ENCODE measurements at regions not wholly inside any gene's neighbourhood (a gene's known extent, or its start where the extent isn't known, plus 50 kb on each side); places are given as distances from the start of the nearest gene placed in this dataset.
"Not testable (repeated sequence)": the region's sequence is repeated elsewhere in the genome, so short reads cannot be mapped to it uniquely, and the experiment has no call there.

DNA sequence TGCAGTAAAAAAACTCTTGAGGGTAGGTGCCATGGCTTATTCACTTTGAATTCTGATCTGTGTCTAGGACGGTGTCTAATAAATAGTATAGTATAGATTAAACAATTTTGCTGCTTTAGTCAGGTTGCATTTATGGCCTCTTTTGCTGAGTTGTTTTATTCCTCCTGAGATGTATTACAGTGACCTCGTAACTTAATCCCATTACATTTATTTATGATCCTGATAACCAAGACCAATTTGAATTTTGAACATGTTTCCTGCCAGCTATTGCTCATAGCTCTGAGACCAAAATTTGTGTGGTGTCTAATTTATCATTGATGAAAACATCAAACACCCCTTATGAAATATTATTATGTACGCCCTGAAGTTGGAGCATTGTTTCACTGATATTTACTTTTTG lies 381.9 kb upstream of the SEMA3C start:
- H3K27ac ChIP-seq (ENCODE audit: low read depth), result no peak overlapping the region
- H3K36me3 ChIP-seq (ENCODE audit: insufficient read depth), result no peaks in the 10 kb centered on the region
- 63% methylated on average over 3 of the region's 3 CpGs for WGBS

DNA sequence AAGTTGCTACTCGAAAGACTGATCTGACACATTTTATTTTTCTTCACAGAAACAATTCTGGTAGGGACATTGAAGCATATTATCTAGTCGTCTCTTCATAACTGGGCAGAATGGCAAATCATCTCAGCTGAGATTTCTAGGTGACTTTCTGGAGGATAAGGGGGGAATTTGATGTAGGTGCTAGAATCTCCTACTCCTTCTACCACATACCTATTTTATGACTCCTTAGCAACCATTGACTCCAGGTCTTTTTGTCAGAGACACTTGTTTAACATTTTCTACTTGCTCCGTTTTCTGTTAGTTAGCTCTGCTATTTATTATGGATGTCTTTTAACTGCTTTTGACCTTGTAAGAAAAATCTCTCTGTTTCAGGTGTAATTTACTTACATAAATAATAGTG lies 380.9 kb upstream of the SEMA3C start:
- WGBS, result 51% methylated on average over 3 of the region's 3 CpGs
- no peaks in the 10 kb centered on the region for H3K36me3 ChIP-seq (ENCODE audit: insufficient read depth)
- DNase-seq (ENCODE audit: extremely low spot score), result no peak
- H3K27ac ChIP-seq (ENCODE audit: low read depth), result no peak overlapping the region
- H3K4me1 ChIP-seq (ENCODE audit: insufficient read depth), result no peaks in the 10 kb centered on the region
- H3K4me3 ChIP-seq (ENCODE audit: low read depth, low read length), result no peak overlapping the region

More for the DNA sequence above, 381.9 kb upstream of the SEMA3C start:
- no peak for DNase-seq (ENCODE audit: extremely low spot score)
- Histone ChIP-seq H3K4me1 (ENCODE audit: insufficient read depth) (no peaks in the 10 kb centered on the region), H3K4me3 (ENCODE audit: low read depth, low read length) (no peak overlapping the region)

DNA sequence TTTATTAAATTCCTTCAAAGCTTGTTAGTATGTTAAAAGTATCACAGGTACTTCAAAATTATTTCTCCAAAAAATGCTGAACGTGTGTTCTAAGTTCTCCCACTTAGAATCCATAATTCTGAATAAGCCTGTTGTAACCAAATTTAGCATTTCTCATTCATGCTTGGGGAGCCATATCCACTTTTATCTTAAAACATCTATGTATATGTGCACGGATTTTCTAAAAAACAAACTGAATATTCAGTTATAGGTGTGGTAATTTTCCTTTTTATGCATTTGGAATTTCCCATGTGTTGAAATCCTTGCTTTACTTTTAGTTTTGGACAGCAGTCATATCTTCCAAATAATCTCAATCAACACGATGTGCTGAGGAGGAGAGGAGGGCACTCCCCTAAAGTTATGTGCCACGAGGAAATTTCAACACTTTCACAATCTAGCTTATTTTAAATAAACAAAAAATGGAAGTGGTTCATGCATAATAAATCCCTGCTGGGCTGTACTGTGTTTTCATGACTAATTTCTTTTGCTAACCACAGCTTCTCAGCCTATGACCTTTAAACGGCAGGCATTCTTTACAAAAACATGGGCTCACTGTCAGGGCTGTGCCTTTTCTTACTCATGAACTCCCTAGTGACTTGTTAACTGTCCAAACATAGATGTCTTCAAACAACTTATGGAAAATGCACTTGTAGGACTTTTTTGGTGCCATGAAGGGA lies 380.3 kb upstream of the SEMA3C start:
- 17% methylated on average over 5 of the region's 5 CpGs for WGBS
- no peaks in the 10 kb centered on the region for H3K36me3 ChIP-seq (ENCODE audit: insufficient read depth)
- H3K27ac ChIP-seq (ENCODE audit: low read depth), result no peak overlapping the region
- H3K4me3 ChIP-seq (ENCODE audit: low read depth, low read length), result no peak overlapping the region
- no peaks in the 10 kb centered on the region for H3K4me1 ChIP-seq (ENCODE audit: insufficient read depth)
- no peak for DNase-seq (ENCODE audit: extremely low spot score)

DNA sequence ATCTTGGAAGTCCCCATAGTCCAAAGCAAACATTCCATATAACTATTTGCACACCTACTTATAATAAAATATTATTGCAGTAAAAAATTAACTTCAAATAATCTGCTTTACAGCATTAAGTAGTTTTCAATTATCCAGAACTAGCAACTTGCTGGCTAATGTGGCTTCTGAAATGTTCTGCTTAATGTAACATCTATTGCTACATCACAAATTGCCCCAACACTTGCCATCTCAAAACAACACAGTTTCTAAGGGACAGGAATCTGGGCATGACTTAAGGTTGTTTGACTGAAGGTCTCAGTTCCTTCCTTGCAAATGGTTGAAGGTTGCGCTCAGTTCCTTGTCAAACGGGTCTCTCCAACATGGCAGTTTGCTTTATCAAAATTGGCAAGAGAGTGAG lies 378.5 kb upstream of the SEMA3C start:
- Histone ChIP-seq H3K36me3 (ENCODE audit: insufficient read depth) (no peaks in the 10 kb centered on the region), H3K4me3 (ENCODE audit: low read depth, low read length) (no peak overlapping the region), H3K27ac (ENCODE audit: low read depth) (no peak overlapping the region), H3K4me1 (ENCODE audit: insufficient read depth) (no peaks in the 10 kb centered on the region)
- DNase-seq (ENCODE audit: extremely low spot score), result no peak
- 95% methylated on average over 2 of the region's 2 CpGs for WGBS

DNA sequence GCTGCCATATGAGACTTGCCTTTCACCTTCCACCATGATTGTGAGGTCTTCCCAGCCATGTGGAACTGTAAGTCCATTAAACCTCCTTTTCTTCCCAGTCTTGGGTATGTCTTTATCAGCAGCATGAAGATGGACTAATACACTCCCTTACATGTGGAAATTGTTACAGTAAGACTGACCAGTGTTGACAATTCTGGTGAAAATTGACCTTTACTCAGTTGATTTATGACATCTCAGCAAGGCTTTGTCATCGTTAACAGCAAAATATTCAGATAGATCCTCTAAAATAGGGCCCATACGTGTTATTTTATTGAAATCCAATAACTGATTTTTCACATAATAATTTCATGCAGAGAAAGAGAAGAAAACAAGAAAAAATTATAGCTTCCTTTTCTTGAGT lies 377.9 kb upstream of the SEMA3C start:
- 94% methylated on average over 2 of the region's 2 CpGs for WGBS
- no peaks in the 10 kb centered on the region for H3K4me1 ChIP-seq (ENCODE audit: insufficient read depth)
- no peaks in the 10 kb centered on the region for H3K36me3 ChIP-seq (ENCODE audit: insufficient read depth)
- H3K4me3 ChIP-seq (ENCODE audit: low read depth, low read length), result no peak overlapping the region
- no peak overlapping the region for H3K27ac ChIP-seq (ENCODE audit: low read depth)
- no peak for DNase-seq (ENCODE audit: extremely low spot score)

DNA sequence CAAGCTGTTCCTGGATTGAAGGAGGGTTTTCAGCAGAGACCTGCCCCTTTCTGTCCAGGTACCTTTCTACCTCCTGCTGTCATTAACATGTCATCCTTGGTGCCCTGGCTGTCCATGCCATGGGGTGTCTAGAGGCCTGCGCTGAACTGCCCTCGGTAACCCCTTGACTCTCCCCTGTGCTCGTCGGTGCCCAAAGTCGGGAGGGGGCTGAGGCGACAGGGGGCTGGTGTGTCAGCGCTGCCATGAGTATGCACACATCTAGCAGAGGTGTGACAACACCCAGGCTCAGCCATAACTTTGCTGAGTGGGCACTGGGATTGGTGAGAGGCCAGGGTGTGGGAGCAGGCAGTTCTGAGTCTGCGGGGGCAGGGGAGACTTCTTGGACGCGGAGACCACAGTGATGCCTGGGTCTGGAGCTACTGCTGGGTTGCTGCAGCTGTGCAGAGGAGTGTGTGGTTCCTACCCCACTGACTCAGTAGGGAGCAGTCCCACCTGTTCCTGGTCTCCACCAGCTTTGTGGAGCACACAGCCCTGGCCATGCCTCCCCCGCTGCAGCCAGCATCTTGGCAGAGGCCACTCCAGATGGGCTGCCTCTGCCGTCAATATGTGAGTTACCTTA lies 376.2 kb upstream of the SEMA3C start:
- no peak overlapping the region for H3K27ac ChIP-seq (ENCODE audit: low read depth)
- no peak for DNase-seq (ENCODE audit: extremely low spot score)
- 94% methylated on average over 12 of the region's 12 CpGs for WGBS
- H3K4me3 ChIP-seq (ENCODE audit: low read depth, low read length), result no peak overlapping the region
- H3K36me3 ChIP-seq (ENCODE audit: insufficient read depth), result no peaks in the 10 kb centered on the region
- no peaks in the 10 kb centered on the region for H3K4me1 ChIP-seq (ENCODE audit: insufficient read depth)

DNA sequence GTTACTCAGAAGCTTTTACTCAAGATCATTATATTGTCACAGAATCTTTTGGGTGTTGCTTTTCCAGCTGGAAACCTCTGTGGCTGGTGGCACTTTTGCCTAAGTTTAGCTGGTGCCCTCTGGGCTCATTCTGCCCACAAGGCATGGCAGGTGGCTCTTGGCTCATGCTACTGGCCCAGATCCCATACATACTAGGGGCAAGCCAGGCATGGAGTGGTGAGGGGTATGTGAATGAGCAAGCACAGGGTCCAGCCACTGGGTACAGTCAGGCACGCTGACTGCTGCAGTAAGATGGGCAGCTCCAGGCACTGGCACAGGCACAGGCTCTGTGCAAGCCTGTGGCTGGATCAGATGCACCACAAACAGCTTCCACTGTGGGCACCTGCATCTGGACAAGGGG lies 375.0 kb upstream of the SEMA3C start:
- Histone ChIP-seq H3K4me3 (ENCODE audit: low read depth, low read length) (no peak overlapping the region), H3K27ac (ENCODE audit: low read depth) (no peak overlapping the region), H3K36me3 (ENCODE audit: insufficient read depth) (no peaks in the 10 kb centered on the region), H3K4me1 (ENCODE audit: insufficient read depth) (no peaks in the 10 kb centered on the region)
- no peak for DNase-seq (ENCODE audit: extremely low spot score)
- 93% methylated on average over 1 of the region's 1 CpG for WGBS

DNA sequence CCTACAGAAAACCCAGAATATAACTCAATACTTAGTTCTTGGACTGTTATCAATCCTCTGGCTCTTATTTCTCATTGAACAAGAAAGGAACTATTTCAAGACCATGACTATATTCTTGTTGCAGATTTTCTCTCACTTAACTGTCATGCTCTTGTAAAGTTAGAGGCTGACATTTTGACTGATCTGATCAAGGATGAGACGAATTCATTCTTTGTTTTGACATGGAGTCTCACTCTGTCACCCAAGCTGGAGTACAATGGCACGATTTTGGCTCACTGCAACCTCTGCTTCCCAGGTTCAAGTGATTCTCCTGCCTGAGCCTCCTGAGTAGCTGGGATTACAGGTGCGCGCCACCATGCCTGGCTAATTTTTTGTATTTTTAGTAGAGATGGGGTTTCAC lies 367.9 kb upstream of the SEMA3C start:
- not testable (repeated sequence) for H3K36me3 ChIP-seq (ENCODE audit: insufficient read depth); DNase-seq (ENCODE audit: extremely low spot score); H3K27ac ChIP-seq (ENCODE audit: low read depth); H3K4me3 ChIP-seq (ENCODE audit: low read depth, low read length); H3K4me1 ChIP-seq (ENCODE audit: insufficient read depth)
- WGBS, result 94% methylated on average over 4 of the region's 4 CpGs

DNA sequence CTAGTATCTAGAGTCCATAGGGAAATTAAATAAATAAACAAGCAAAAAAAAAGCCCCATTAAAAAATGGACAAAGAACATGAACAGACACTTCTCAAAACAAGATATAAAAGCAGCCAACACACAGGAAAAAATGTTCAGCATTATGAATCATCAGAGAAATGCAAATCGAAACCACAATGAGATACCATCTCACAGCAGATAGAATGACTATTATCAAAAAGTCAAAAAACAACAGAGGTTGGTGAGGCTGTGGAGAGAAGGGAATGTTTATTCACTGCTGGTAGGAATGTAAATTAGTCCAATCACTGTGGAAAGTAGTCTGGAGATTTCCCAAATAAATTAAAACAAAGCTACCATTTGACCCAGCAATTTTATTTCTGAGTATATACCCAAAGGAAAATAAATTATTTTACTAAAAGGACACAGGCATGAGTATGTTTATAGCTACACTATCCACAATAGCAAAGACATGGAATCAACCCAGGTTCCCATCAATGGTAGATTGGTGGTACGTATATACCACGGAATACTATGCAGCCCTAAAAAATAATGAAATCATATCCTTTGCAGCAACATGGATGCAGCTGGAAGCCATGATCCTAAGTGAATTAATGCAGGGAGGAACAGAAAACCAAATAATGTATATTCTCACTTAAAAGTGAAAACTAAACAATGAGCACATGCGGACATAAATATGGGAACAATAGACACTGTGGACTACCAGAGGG lies 366.5 kb upstream of the SEMA3C start:
- Histone ChIP-seq H3K36me3 (ENCODE audit: insufficient read depth) (no peaks in the 10 kb centered on the region), H3K4me3 (ENCODE audit: low read depth, low read length) (no peak overlapping the region), H3K27ac (ENCODE audit: low read depth) (no peak overlapping the region), H3K4me1 (ENCODE audit: insufficient read depth) (no peaks in the 10 kb centered on the region)
- 90% methylated on average over 4 of the region's 4 CpGs for WGBS
- no peak for DNase-seq (ENCODE audit: extremely low spot score)

DNA sequence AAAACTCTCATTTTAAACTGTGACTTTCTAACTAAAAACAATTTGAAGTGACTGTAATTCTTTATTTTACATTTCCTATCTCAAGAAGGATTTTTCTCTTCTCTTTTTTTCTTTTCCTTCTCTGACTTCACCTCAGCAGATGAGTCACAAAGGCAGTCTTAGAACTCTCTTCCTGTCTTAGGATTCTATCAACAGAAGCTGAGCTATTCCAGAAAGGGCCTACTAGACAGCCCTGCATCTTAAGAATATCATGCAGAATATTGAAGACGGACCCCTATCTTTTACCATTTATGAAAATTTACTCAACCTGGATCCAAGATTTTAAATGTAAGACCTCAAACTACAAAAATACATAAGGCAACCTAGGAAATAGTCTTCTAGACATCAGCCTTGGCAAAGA lies 365.7 kb upstream of the SEMA3C start:
- 89% methylated on average over 1 of the region's 1 CpG for WGBS
- Histone ChIP-seq H3K36me3 (ENCODE audit: insufficient read depth) (no peaks in the 10 kb centered on the region), H3K4me3 (ENCODE audit: low read depth, low read length) (no peak overlapping the region), H3K4me1 (ENCODE audit: insufficient read depth) (no peaks in the 10 kb centered on the region), H3K27ac (ENCODE audit: low read depth) (no peak overlapping the region)
- no peak for DNase-seq (ENCODE audit: extremely low spot score)

DNA sequence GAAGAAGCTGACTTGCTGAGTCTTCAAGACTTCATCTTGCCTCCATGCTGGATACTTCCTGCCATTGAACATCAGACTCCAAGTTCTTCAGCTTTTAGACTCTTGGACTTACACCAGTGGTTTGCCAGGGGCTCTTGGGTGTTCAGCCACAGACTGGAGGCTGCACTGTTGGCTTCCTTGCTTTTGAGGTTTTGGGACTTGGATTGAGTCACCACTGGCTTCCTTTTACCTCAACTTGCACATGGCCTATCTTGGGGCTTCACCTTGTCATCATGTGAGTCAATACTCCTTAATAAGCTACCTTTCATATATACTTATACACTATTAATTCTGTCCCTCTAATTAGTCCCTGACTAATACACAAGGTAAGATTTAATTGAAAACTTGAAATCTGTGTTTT lies 361.7 kb upstream of the SEMA3C start:
- DNase-seq (ENCODE audit: extremely low spot score), result no peak
- no peak overlapping the region for H3K4me3 ChIP-seq (ENCODE audit: low read depth, low read length)
- H3K36me3 ChIP-seq (ENCODE audit: insufficient read depth), result no peaks in the 10 kb centered on the region
- no peak overlapping the region for H3K27ac ChIP-seq (ENCODE audit: low read depth)
- H3K4me1 ChIP-seq (ENCODE audit: insufficient read depth), result no peaks in the 10 kb centered on the region

DNA sequence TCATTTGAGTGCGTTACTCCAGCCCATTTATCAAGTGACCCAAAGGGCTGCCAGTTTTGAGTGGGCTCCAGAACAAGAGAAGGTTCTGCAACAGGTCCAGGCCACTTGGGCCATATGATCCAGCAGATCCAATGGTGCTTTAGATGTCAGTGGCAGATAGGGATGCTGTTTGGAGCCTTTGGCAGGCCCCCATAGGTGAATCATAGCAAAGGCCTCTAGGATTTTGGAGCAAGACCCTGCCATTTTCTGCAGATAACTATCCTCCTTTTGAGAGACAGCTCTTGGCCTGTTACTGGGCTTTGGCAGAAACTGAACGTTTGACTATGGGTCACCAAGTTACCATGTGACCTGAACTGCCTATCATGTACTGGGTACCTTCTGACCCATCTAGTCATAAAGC lies 358.8 kb upstream of the SEMA3C start:
- no peak overlapping the region for H3K4me3 ChIP-seq (ENCODE audit: low read depth, low read length)
- WGBS, result 50% methylated on average over 2 of the region's 2 CpGs
- H3K4me1 ChIP-seq (ENCODE audit: insufficient read depth), result no peaks in the 10 kb centered on the region
- no peaks in the 10 kb centered on the region for H3K36me3 ChIP-seq (ENCODE audit: insufficient read depth)
- H3K27ac ChIP-seq (ENCODE audit: low read depth), result no peak overlapping the region
- DNase-seq (ENCODE audit: extremely low spot score), result no peak

DNA sequence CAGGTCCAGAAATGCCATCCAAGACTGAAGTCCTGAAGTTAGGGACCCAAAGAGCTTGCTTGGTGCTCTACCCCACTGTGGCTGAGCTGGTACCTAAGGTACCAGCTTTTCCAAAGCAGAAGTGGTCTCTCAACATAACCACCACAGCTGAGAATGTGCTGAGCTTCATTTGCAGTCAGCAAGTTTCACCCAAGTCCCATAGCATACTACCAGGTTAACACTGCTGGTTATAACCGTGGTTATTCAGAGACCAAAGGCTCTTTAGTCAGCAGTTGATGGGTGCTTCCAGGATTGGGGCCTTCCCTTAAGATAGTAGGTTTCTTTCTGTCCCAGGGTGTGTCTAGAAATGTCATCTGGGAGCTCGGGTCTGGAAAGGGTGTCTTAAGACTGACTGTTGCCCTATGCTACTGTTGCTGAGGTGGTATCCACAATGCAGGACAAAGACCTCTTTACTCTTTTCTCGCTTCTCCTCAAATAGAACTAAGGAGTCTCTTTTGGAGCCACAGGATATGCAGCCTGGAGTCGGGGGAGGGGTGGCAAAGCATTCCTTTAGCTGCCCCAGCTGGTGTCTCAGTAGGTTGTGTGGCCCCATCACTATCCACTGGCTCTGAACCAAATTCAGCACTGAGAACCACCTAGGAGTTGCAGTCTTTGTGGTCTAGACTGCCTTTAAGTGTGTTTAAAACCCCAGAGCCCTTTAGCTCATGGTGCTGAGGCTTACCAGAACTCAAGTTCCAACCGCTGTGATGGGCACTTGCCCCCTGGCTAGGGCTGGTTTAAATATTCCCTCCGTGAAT lies 354.9 kb upstream of the SEMA3C start:
- Histone ChIP-seq H3K36me3 (ENCODE audit: insufficient read depth) (no peaks in the 10 kb centered on the region), H3K27ac (ENCODE audit: low read depth) (no peak overlapping the region), H3K4me3 (ENCODE audit: low read depth, low read length) (no peak overlapping the region), H3K4me1 (ENCODE audit: insufficient read depth) (no peaks in the 10 kb centered on the region)
- DNase-seq (ENCODE audit: extremely low spot score), result no peak
- 81% methylated on average over 6 of the region's 6 CpGs for WGBS

All from urinary bladder (tissue), 3 donors.